ENCODE measurements at regions not wholly inside any gene's neighbourhood (a gene's known extent, or its start where the extent isn't known, plus 50 kb on each side); places are given as distances from the start of the nearest gene placed in this dataset.

GRCh38 chr20:24131281-24131680 is 142.7 kb upstream of the GGTLC1 start:
- DNase-seq, result no peak
- H3K36me3 ChIP-seq (ENCODE audit: control insufficient read depth, insufficient read depth, low read length), result no peaks in the 10 kb centered on the region
- H3K9me3 ChIP-seq (ENCODE audit: control insufficient read depth, low read length), result no peaks in the 10 kb centered on the region
- no peaks in the 10 kb centered on the region for H3K27me3 ChIP-seq (replicated peaks; ENCODE audit: control insufficient read depth, insufficient read depth, low read length, poor library complexity, severe bottlenecking)
- no peaks in the 10 kb centered on the region for H3K4me1 ChIP-seq (ENCODE audit: control insufficient read depth, insufficient read depth, low read length, poor library complexity, severe bottlenecking)
- H3K27ac ChIP-seq (ENCODE audit: insufficient read depth, low read length, poor library complexity, severe bottlenecking), result no peak overlapping the region
- no peak overlapping the region for H3K4me3 ChIP-seq (ENCODE audit: insufficient read depth, low read depth, low read length, poor library complexity, severe bottlenecking)

- no peak for DNase-seq
- H3K36me3 ChIP-seq (ENCODE audit: control insufficient read depth, insufficient read depth, low read length), result no peaks in the 10 kb centered on the region
- no peaks in the 10 kb centered on the region for H3K9me3 ChIP-seq (ENCODE audit: control insufficient read depth, low read length)
- no peaks in the 10 kb centered on the region for H3K4me1 ChIP-seq (ENCODE audit: control insufficient read depth, insufficient read depth, low read length, poor library complexity, severe bottlenecking)
- H3K27me3 ChIP-seq (replicated peaks; ENCODE audit: control insufficient read depth, insufficient read depth, low read length, poor library complexity, severe bottlenecking), result no peaks in the 10 kb centered on the region
- H3K27ac ChIP-seq (ENCODE audit: insufficient read depth, low read length, poor library complexity, severe bottlenecking), result no peak overlapping the region
- no peak overlapping the region for H3K4me3 ChIP-seq (ENCODE audit: insufficient read depth, low read depth, low read length, poor library complexity, severe bottlenecking)
These were observed 141.1 kb upstream of the GGTLC1 start for GRCh38 chr20:24129641-24130040.

GRCh38 chr20:24124951-24125650 is 136.5 kb upstream of the GGTLC1 start:
- Histone ChIP-seq H3K36me3 (ENCODE audit: control insufficient read depth, insufficient read depth, low read length) (no peaks in the 10 kb centered on the region), H3K27ac (ENCODE audit: insufficient read depth, low read length, poor library complexity, severe bottlenecking) (no peak overlapping the region), H3K27me3 (replicated peaks; ENCODE audit: control insufficient read depth, insufficient read depth, low read length, poor library complexity, severe bottlenecking) (no peaks in the 10 kb centered on the region), H3K4me1 (ENCODE audit: control insufficient read depth, insufficient read depth, low read length, poor library complexity, severe bottlenecking) (no peaks in the 10 kb centered on the region), H3K9me3 (ENCODE audit: control insufficient read depth, low read length) (no peaks in the 10 kb centered on the region), H3K4me3 (ENCODE audit: insufficient read depth, low read depth, low read length, poor library complexity, severe bottlenecking) (no peak overlapping the region)
- no peak for DNase-seq

DNA sequence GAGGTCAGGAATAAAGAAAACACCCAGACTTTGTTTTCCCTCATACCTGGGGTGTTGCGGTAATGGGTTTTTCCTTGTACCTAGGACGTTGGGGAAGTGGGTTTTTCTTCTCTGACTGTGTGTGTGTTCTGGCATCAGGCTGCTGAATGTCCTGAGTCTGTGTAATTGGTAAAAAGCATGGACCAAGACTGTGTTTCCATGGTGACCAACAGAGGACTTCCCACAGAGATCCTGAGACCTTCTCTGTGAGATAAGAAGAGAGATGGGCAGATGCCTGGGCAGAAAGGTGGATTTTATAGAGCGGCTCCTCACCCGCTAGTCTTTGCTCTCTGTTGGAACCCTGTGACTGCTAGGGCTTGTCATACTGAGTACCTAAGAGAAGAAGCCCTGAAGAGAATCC is 135.4 kb upstream of the GGTLC1 start:
- Histone ChIP-seq H3K36me3 (ENCODE audit: control insufficient read depth, insufficient read depth, low read length) (no peaks in the 10 kb centered on the region), H3K4me3 (ENCODE audit: insufficient read depth, low read depth, low read length, poor library complexity, severe bottlenecking) (no peak overlapping the region), H3K9me3 (ENCODE audit: control insufficient read depth, low read length) (no peaks in the 10 kb centered on the region), H3K27me3 (replicated peaks; ENCODE audit: control insufficient read depth, insufficient read depth, low read length, poor library complexity, severe bottlenecking) (no peaks in the 10 kb centered on the region), H3K27ac (ENCODE audit: insufficient read depth, low read length, poor library complexity, severe bottlenecking) (no peak overlapping the region), H3K4me1 (ENCODE audit: control insufficient read depth, insufficient read depth, low read length, poor library complexity, severe bottlenecking) (no peaks in the 10 kb centered on the region)
- DNase-seq, result no peak

DNA sequence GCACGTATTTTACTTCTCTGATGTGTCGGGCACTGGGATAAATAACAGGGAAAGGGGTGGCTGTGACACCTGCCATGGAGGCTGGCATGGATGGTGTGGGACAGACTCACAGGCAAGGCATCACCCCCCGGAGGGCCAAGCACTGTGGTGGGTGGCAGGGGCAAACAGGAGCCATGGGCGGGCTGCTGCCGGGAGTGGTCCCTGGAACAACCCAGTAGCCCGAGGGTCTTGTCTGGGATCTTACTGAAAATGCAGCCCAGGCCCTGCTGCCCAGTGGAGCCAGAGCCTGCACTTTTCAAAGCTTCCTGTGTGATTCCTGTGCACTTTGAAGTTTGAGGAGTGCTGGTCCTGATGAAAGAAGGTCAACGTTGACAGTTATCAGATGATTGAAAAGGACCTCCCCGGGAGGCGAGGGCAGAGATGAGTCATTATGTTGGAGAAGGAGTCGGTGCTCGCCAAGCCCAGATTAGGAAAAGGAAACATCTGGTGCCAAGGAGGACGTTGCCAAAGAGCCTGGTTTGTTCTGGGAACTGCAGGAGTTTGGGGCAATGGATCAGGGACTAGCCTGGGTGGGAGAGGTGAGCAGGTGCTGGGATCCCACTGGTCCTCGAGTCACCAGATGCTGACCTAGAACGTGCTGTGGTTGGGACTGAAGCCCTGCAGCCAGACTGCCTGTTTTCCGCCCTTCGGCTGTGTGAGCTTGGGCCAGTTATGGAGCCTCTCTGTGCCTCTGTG is 130.0 kb upstream of the GGTLC1 start:
- Histone ChIP-seq H3K27me3 (replicated peaks; ENCODE audit: control insufficient read depth, insufficient read depth, low read length, poor library complexity, severe bottlenecking) (no peaks in the 10 kb centered on the region), H3K36me3 (ENCODE audit: control insufficient read depth, insufficient read depth, low read length) (no peaks in the 10 kb centered on the region), H3K27ac (ENCODE audit: insufficient read depth, low read length, poor library complexity, severe bottlenecking) (no peak overlapping the region), H3K4me1 (ENCODE audit: control insufficient read depth, insufficient read depth, low read length, poor library complexity, severe bottlenecking) (no peaks in the 10 kb centered on the region), H3K4me3 (ENCODE audit: insufficient read depth, low read depth, low read length, poor library complexity, severe bottlenecking) (no peak overlapping the region), H3K9me3 (ENCODE audit: control insufficient read depth, low read length) (no peaks in the 10 kb centered on the region)
- DNase-seq, result no peak

- no peaks in the 10 kb centered on the region for H3K4me1 ChIP-seq (ENCODE audit: control insufficient read depth, insufficient read depth, low read length, poor library complexity, severe bottlenecking)
- H3K27ac ChIP-seq (ENCODE audit: insufficient read depth, low read length, poor library complexity, severe bottlenecking), result no peak overlapping the region
- H3K9me3 ChIP-seq (ENCODE audit: control insufficient read depth, low read length), result no peaks in the 10 kb centered on the region
- DNase-seq, result no peak
- H3K36me3 ChIP-seq (ENCODE audit: control insufficient read depth, insufficient read depth, low read length), result no peaks in the 10 kb centered on the region
- H3K27me3 ChIP-seq (replicated peaks; ENCODE audit: control insufficient read depth, insufficient read depth, low read length, poor library complexity, severe bottlenecking), result no peaks in the 10 kb centered on the region
- no peak overlapping the region for H3K4me3 ChIP-seq (ENCODE audit: insufficient read depth, low read depth, low read length, poor library complexity, severe bottlenecking)
These were observed 129.5 kb upstream of the GGTLC1 start for GRCh38 chr20:24118034-24118433.

GRCh38 chr20:24117383-24117782 is 128.8 kb upstream of the GGTLC1 start:
- Histone ChIP-seq H3K9me3 (ENCODE audit: control insufficient read depth, low read length) (no peaks in the 10 kb centered on the region), H3K27me3 (replicated peaks; ENCODE audit: control insufficient read depth, insufficient read depth, low read length, poor library complexity, severe bottlenecking) (no peaks in the 10 kb centered on the region), H3K4me3 (ENCODE audit: insufficient read depth, low read depth, low read length, poor library complexity, severe bottlenecking) (no peak overlapping the region), H3K27ac (ENCODE audit: insufficient read depth, low read length, poor library complexity, severe bottlenecking) (no peak overlapping the region), H3K4me1 (ENCODE audit: control insufficient read depth, insufficient read depth, low read length, poor library complexity, severe bottlenecking) (no peaks in the 10 kb centered on the region), H3K36me3 (ENCODE audit: control insufficient read depth, insufficient read depth, low read length) (no peaks in the 10 kb centered on the region)
- no peak for DNase-seq

- no peak overlapping the region for H3K27ac ChIP-seq (ENCODE audit: insufficient read depth, low read length, poor library complexity, severe bottlenecking)
- DNase-seq, result no peak
These were observed 128.0 kb upstream of the GGTLC1 start for GRCh38 chr20:24116611-24117010.

GRCh38 chr20:24112360-24112759 is 123.8 kb upstream of the GGTLC1 start:
- no peak for DNase-seq
- Histone ChIP-seq H3K4me3 (ENCODE audit: insufficient read depth, low read depth, low read length, poor library complexity, severe bottlenecking) (no peak overlapping the region), H3K36me3 (ENCODE audit: control insufficient read depth, insufficient read depth, low read length) (no peaks in the 10 kb centered on the region), H3K4me1 (ENCODE audit: control insufficient read depth, insufficient read depth, low read length, poor library complexity, severe bottlenecking) (no peaks in the 10 kb centered on the region), H3K9me3 (ENCODE audit: control insufficient read depth, low read length) (no peaks in the 10 kb centered on the region), H3K27ac (ENCODE audit: insufficient read depth, low read length, poor library complexity, severe bottlenecking) (no peak overlapping the region), H3K27me3 (replicated peaks; ENCODE audit: control insufficient read depth, insufficient read depth, low read length, poor library complexity, severe bottlenecking) (no peaks in the 10 kb centered on the region)

More at GRCh38 chr20:24116611-24117010, 128.0 kb upstream of the GGTLC1 start:
- Histone ChIP-seq H3K9me3 (ENCODE audit: control insufficient read depth, low read length) (no peaks in the 10 kb centered on the region), H3K36me3 (ENCODE audit: control insufficient read depth, insufficient read depth, low read length) (no peaks in the 10 kb centered on the region), H3K4me1 (ENCODE audit: control insufficient read depth, insufficient read depth, low read length, poor library complexity, severe bottlenecking) (no peaks in the 10 kb centered on the region), H3K27me3 (replicated peaks; ENCODE audit: control insufficient read depth, insufficient read depth, low read length, poor library complexity, severe bottlenecking) (no peaks in the 10 kb centered on the region), H3K4me3 (ENCODE audit: insufficient read depth, low read depth, low read length, poor library complexity, severe bottlenecking) (no peak overlapping the region)

- no peaks in the 10 kb centered on the region for H3K9me3 ChIP-seq (ENCODE audit: control insufficient read depth, low read length)
- no peak overlapping the region for H3K27ac ChIP-seq (ENCODE audit: insufficient read depth, low read length, poor library complexity, severe bottlenecking)
- H3K36me3 ChIP-seq (ENCODE audit: control insufficient read depth, insufficient read depth, low read length), result no peaks in the 10 kb centered on the region
- H3K27me3 ChIP-seq (replicated peaks; ENCODE audit: control insufficient read depth, insufficient read depth, low read length, poor library complexity, severe bottlenecking), result no peaks in the 10 kb centered on the region
- H3K4me3 ChIP-seq (ENCODE audit: insufficient read depth, low read depth, low read length, poor library complexity, severe bottlenecking), result no peak overlapping the region
- H3K4me1 ChIP-seq (ENCODE audit: control insufficient read depth, insufficient read depth, low read length, poor library complexity, severe bottlenecking), result no peaks in the 10 kb centered on the region
- no peak for DNase-seq
These were observed 123.3 kb upstream of the GGTLC1 start for GRCh38 chr20:24111858-24112257.
